NT2/D1 (cell line): ENCODE measurements at regions not wholly inside any gene's neighbourhood (a gene's known extent, or its start where the extent isn't known, plus 50 kb on each side); places are given as distances from the start of the nearest gene placed in this dataset.

Experiments used
- SUZ12 ChIP-seq: IDR thresholded peaks from 2 replicates; pipeline ENCODE4 v1.6.1; 2011; ENCODE audit not compliant: insufficient read length, insufficient read depth; ENCODE audit errors: extremely low read depth
- YY1 ChIP-seq: IDR thresholded peaks from 2 replicates; pipeline ENCODE4 v1.6.1; 2011; ENCODE audit not compliant: insufficient read length, insufficient read depth
- ZNF274 ChIP-seq: IDR thresholded peaks from 2 replicates; pipeline ENCODE4 v1.6.1; 2011; ENCODE audit warnings: mild to moderate bottlenecking, low read depth, low read length

- no peak for TF ChIP-seq SUZ12
- TF ChIP-seq ZNF274: no peak
- TF ChIP-seq YY1: no peak
Observed at GRCh38 chr6:163662604-163663225, 248.2 kb downstream of the QKI start.
